PC-3 (cell line): ENCODE measurements at regions not wholly inside any gene's neighbourhood (a gene's known extent, or its start where the extent isn't known, plus 50 kb on each side); places are given as distances from the start of the nearest gene placed in this dataset.

Experiments
- EZH2 ChIP-seq: fragments of 300-600 bp; sonication (generic); IDR thresholded peaks from one replicate; pipeline ENCODE4 v1.6.1; 2017; ENCODE audit warnings: antibody characterized with exemption, mild to moderate bottlenecking, low read length; ENCODE audit not compliant: unreplicated experiment
- EZH2phosphoT487 ChIP-seq: fragments of 300-600 bp; sonication (generic); IDR thresholded peaks from 2 replicates; pipeline ENCODE4 v1.6.1; 2018; ENCODE audit warnings: mild to moderate bottlenecking, antibody characterized with exemption, low read length, borderline replicate concordance
- TF ChIP-seq, protein P1 (sequence below): fragments of 300-600 bp; sonication (generic); conservative IDR thresholded peaks from 2 replicates; pipeline ENCODE4 v1.5.1; 2017; ENCODE audit warnings: antibody characterized with exemption, low read depth, mild to moderate bottlenecking, low read length

DNA sequence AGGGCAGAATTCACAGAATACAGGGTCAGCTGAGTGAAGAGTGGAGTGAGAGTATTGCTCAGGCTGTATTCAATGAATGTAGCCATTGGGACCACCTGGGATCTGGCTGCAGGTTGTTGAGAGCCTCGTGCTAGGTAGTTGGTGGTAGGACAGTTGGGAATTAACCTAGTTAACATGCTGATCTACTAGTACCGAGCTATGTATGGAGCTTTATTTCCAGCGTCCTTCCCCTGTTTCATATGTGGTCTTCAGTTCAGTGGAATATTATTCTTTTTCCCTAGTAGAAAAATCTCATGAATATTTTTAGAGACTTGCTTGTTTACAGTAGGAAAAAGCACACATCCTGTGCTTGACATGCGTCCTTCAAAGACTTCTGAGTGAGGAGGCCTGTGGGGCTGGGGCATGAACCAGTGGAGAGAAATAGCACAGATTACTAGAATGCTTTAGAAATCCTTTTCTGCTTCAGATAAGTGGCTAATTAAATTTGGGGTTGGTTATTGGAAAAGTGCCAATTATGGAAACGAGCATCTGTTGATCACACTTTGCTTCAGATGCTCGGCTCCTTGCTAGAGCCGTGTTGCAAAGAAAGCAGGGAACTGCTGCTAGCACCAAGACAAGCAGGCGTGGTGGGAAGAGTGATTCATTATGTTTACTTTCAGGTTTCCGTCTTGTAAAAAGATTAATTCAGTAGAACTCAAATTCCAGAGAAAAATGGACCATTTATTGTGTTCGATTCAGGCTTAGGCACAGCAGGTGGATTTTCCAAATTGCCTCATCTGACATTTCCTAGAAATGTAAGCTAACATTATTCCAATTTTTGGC is 53.6 kb downstream of the ARF6 start:
- TF ChIP-seq, protein P1, sequence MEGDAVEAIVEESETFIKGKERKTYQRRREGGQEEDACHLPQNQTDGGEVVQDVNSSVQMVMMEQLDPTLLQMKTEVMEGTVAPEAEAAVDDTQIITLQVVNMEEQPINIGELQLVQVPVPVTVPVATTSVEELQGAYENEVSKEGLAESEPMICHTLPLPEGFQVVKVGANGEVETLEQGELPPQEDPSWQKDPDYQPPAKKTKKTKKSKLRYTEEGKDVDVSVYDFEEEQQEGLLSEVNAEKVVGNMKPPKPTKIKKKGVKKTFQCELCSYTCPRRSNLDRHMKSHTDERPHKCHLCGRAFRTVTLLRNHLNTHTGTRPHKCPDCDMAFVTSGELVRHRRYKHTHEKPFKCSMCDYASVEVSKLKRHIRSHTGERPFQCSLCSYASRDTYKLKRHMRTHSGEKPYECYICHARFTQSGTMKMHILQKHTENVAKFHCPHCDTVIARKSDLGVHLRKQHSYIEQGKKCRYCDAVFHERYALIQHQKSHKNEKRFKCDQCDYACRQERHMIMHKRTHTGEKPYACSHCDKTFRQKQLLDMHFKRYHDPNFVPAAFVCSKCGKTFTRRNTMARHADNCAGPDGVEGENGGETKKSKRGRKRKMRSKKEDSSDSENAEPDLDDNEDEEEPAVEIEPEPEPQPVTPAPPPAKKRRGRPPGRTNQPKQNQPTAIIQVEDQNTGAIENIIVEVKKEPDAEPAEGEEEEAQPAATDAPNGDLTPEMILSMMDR = no peak
- TF ChIP-seq EZH2 = no peak
- no peak for TF ChIP-seq EZH2phosphoT487
